ENCODE measurements at regions not wholly inside any gene's neighbourhood (a gene's known extent, or its start where the extent isn't known, plus 50 kb on each side); places are given as distances from the start of the nearest gene placed in this dataset.
"Not testable (repeated sequence)": the region's sequence is repeated elsewhere in the genome, so short reads cannot be mapped to it uniquely, and the experiment has no call there.

GRCh38 chr2:83103613-83104012 is 1355.5 kb downstream of the SUCLG1 start:
- H3K4me1 Mint-ChIP-seq: no peaks in the 10 kb centered on the region
- H3K9me3 Mint-ChIP-seq: peaks cover 0 to 16% (median 7%) of the 10 kb centered on the region in 8 donors
- ChIA-PET POLR2A (ENCODE audit: partially characterized antibody) (no interaction called here), CTCF (ENCODE audit: partially characterized antibody) (no interaction called here)
- H3K27ac Mint-ChIP-seq: no peak overlapping the region
- no peaks in the 10 kb centered on the region for H3K27me3 Mint-ChIP-seq
- intact Hi-C loops (cut with micrococcal nuclease): no loop called here
- no peak for DNase-seq
- H3K27ac ChIP-seq (ENCODE audit: low read depth, low read length): no peak overlapping the region
- no peaks in the 10 kb centered on the region for H3K4me1 ChIP-seq (ENCODE audit: insufficient read depth, low read length)
- no peaks in the 10 kb centered on the region for H3K27me3 ChIP-seq (ENCODE audit: insufficient read depth, low read length)
- H3K4me3 ChIP-seq (ENCODE audit: low read length in 2 of 2): no peak overlapping the region
- no peaks in the 10 kb centered on the region for H3K36me3 ChIP-seq (ENCODE audit: insufficient read depth, low read length)
- no peak overlapping the region for H3K4me3 Mint-ChIP-seq
- no peaks in the 10 kb centered on the region for H3K9me3 ChIP-seq (ENCODE audit: control insufficient read depth in 1 of 2, low read length in 2 of 2)
- no peaks in the 10 kb centered on the region for H3K36me3 Mint-ChIP-seq

GRCh38 chr2:83089051-83089450 is 1370.0 kb downstream of the SUCLG1 start:
- H3K27me3 Mint-ChIP-seq; POLR2A ChIA-PET (ENCODE audit: partially characterized antibody): not testable (repeated sequence)
- peaks cover 0 to 16% (median 4%) of the 10 kb centered on the region in 8 donors for H3K9me3 Mint-ChIP-seq

GRCh38 chr2:83085869-83086268 is 1373.2 kb downstream of the SUCLG1 start:
- Histone ChIP-seq H3K4me3 (ENCODE audit: low read length in 2 of 2) (no peak overlapping the region), H3K9me3 (ENCODE audit: control insufficient read depth in 1 of 2, low read length in 2 of 2) (no peaks in the 10 kb centered on the region), H3K27me3 (ENCODE audit: insufficient read depth, low read length) (no peaks in the 10 kb centered on the region), H3K27ac (ENCODE audit: low read depth, low read length) (no peak overlapping the region), H3K4me1 (ENCODE audit: insufficient read depth, low read length) (no peaks in the 10 kb centered on the region), H3K36me3 (ENCODE audit: insufficient read depth, low read length) (no peaks in the 10 kb centered on the region)
- intact Hi-C loops (cut with micrococcal nuclease): no loop called here
- Mint-ChIP-seq H3K36me3 (no peaks in the 10 kb centered on the region), H3K4me1 (no peaks in the 10 kb centered on the region), H3K27ac (no peak overlapping the region), H3K9me3 (peaks cover 0 to 16% (median 4%) of the 10 kb centered on the region in 8 donors), H3K27me3 (no peaks in the 10 kb centered on the region), H3K4me3 (no peak overlapping the region)
- ChIA-PET POLR2A (ENCODE audit: partially characterized antibody) (no interaction called here), CTCF (ENCODE audit: partially characterized antibody) (no interaction called here)
- DNase-seq: no peak

More at GRCh38 chr2:83089051-83089450, 1370.0 kb downstream of the SUCLG1 start:
- CTCF ChIA-PET (ENCODE audit: partially characterized antibody); H3K36me3 ChIP-seq (ENCODE audit: insufficient read depth, low read length); H3K27ac Mint-ChIP-seq; H3K4me1 ChIP-seq (ENCODE audit: insufficient read depth, low read length); H3K4me3 Mint-ChIP-seq; H3K4me1 Mint-ChIP-seq; H3K9me3 ChIP-seq (ENCODE audit: control insufficient read depth in 1 of 2, low read length in 2 of 2); H3K36me3 Mint-ChIP-seq; H3K27ac ChIP-seq (ENCODE audit: low read depth, low read length); intact Hi-C loops (cut with micrococcal nuclease); H3K4me3 ChIP-seq (ENCODE audit: low read length in 2 of 2); DNase-seq; H3K27me3 ChIP-seq (ENCODE audit: insufficient read depth, low read length): not testable (repeated sequence)

GRCh38 chr2:83081826-83082690 is 1377.0 kb downstream of the SUCLG1 start:
- POLR2A ChIA-PET (ENCODE audit: partially characterized antibody): no interaction called here
- no peak for DNase-seq
- Histone ChIP-seq H3K4me3 (ENCODE audit: low read length in 2 of 2) (no peak overlapping the region), H3K27me3 (ENCODE audit: insufficient read depth, low read length) (no peaks in the 10 kb centered on the region), H3K27ac (ENCODE audit: low read depth, low read length) (no peak overlapping the region), H3K4me1 (ENCODE audit: insufficient read depth, low read length) (no peaks in the 10 kb centered on the region), H3K9me3 (ENCODE audit: control insufficient read depth in 1 of 2, low read length in 2 of 2) (no peaks in the 10 kb centered on the region), H3K36me3 (ENCODE audit: insufficient read depth, low read length) (no peaks in the 10 kb centered on the region)
- H3K27me3 Mint-ChIP-seq: no peaks in the 10 kb centered on the region
- intact Hi-C loops (cut with micrococcal nuclease): no loop called here
- no peak overlapping the region for H3K4me3 Mint-ChIP-seq
- peaks cover 0 to 16% (median 3%) of the 10 kb centered on the region in 8 donors for H3K9me3 Mint-ChIP-seq
- H3K4me1 Mint-ChIP-seq: no peaks in the 10 kb centered on the region
- CTCF ChIA-PET (ENCODE audit: partially characterized antibody): no interaction called here
- no peaks in the 10 kb centered on the region for H3K36me3 Mint-ChIP-seq
- no peak overlapping the region for H3K27ac Mint-ChIP-seq

GRCh38 chr2:83079007-83079406 is 1380.1 kb downstream of the SUCLG1 start:
- no peaks in the 10 kb centered on the region for H3K27me3 Mint-ChIP-seq
- H3K27ac Mint-ChIP-seq: no peak overlapping the region
- Histone ChIP-seq H3K27ac (ENCODE audit: low read depth, low read length) (no peak overlapping the region), H3K27me3 (ENCODE audit: insufficient read depth, low read length) (no peaks in the 10 kb centered on the region), H3K4me3 (ENCODE audit: low read length in 2 of 2) (no peak overlapping the region), H3K9me3 (ENCODE audit: control insufficient read depth in 1 of 2, low read length in 2 of 2) (no peaks in the 10 kb centered on the region), H3K4me1 (ENCODE audit: insufficient read depth, low read length) (no peaks in the 10 kb centered on the region), H3K36me3 (ENCODE audit: insufficient read depth, low read length) (no peaks in the 10 kb centered on the region)
- CTCF ChIA-PET (ENCODE audit: partially characterized antibody): no interaction called here
- no peaks in the 10 kb centered on the region for H3K36me3 Mint-ChIP-seq
- no peaks in the 10 kb centered on the region for H3K4me1 Mint-ChIP-seq
- H3K4me3 Mint-ChIP-seq: no peak overlapping the region
- peaks cover 0 to 13% (median 1%) of the 10 kb centered on the region in 8 donors for H3K9me3 Mint-ChIP-seq
- POLR2A ChIA-PET (ENCODE audit: partially characterized antibody): no interaction called here
- no peak for DNase-seq
- intact Hi-C loops (cut with micrococcal nuclease): no loop called here

GRCh38 chr2:83072767-83073166 is 1386.3 kb downstream of the SUCLG1 start:
- no peaks in the 10 kb centered on the region for H3K27me3 Mint-ChIP-seq
- H3K9me3 Mint-ChIP-seq: peaks cover 0 to 5% (median under 1%) of the 10 kb centered on the region in 8 donors
- no peaks in the 10 kb centered on the region for H3K36me3 Mint-ChIP-seq
- DNase-seq: no peak
- H3K4me1 Mint-ChIP-seq: no peaks in the 10 kb centered on the region
- ChIA-PET CTCF (ENCODE audit: partially characterized antibody) (no interaction called here), POLR2A (ENCODE audit: partially characterized antibody) (no interaction called here)
- Histone ChIP-seq H3K9me3 (ENCODE audit: control insufficient read depth in 1 of 2, low read length in 2 of 2) (no peaks in the 10 kb centered on the region), H3K36me3 (ENCODE audit: insufficient read depth, low read length) (no peaks in the 10 kb centered on the region), H3K27ac (ENCODE audit: low read depth, low read length) (no peak overlapping the region), H3K27me3 (ENCODE audit: insufficient read depth, low read length) (no peaks in the 10 kb centered on the region), H3K4me3 (ENCODE audit: low read length in 2 of 2) (no peak overlapping the region), H3K4me1 (ENCODE audit: insufficient read depth, low read length) (no peaks in the 10 kb centered on the region)
- no peak overlapping the region for H3K4me3 Mint-ChIP-seq
- H3K27ac Mint-ChIP-seq: no peak overlapping the region
- intact Hi-C loops (cut with micrococcal nuclease): no loop called here

- Mint-ChIP-seq H3K27ac (no peak overlapping the region), H3K27me3 (no peaks in the 10 kb centered on the region), H3K36me3 (no peaks in the 10 kb centered on the region), H3K4me3 (no peak overlapping the region), H3K4me1 (no peaks in the 10 kb centered on the region), H3K9me3 (peaks cover 0 to 5% (median 0%) of the 10 kb centered on the region in 8 donors)
- Histone ChIP-seq H3K4me1 (ENCODE audit: insufficient read depth, low read length) (no peaks in the 10 kb centered on the region), H3K9me3 (ENCODE audit: control insufficient read depth in 1 of 2, low read length in 2 of 2) (no peaks in the 10 kb centered on the region), H3K27ac (ENCODE audit: low read depth, low read length) (no peak overlapping the region), H3K27me3 (ENCODE audit: insufficient read depth, low read length) (no peaks in the 10 kb centered on the region), H3K36me3 (ENCODE audit: insufficient read depth, low read length) (no peaks in the 10 kb centered on the region), H3K4me3 (ENCODE audit: low read length in 2 of 2) (no peak overlapping the region)
- intact Hi-C loops (cut with micrococcal nuclease): no loop called here
- ChIA-PET POLR2A (ENCODE audit: partially characterized antibody) (no interaction called here), CTCF (ENCODE audit: partially characterized antibody) (no interaction called here)
- DNase-seq: no peak
Measured at GRCh38 chr2:83071914-83072313, 1387.2 kb downstream of the SUCLG1 start.

Measured in CD4-positive, alpha-beta memory T cell (primary cell).